Progenitor cell of endocrine pancreas (in vitro differentiated cells): ENCODE measurements at regions not wholly inside any gene's neighbourhood (a gene's known extent, or its start where the extent isn't known, plus 50 kb on each side); places are given as distances from the start of the nearest gene placed in this dataset.

ENCODE experiments used
- DNase-seq: peaks from one replicate; pipeline ENCODE4 v3.0.0; 2021; ENCODE audit warnings: low spot score; ENCODE audit not compliant: unreplicated experiment
- H3K27ac Mint-ChIP-seq: 2 replicates; pipeline ENCODE4 v1.8.0; 2021; ENCODE audit warnings: mild to moderate bottlenecking, moderate library complexity, mixed read lengths
- H3K27me3 Mint-ChIP-seq: 2 replicates; pipeline ENCODE4 v1.8.0; 2021; ENCODE audit warnings: mixed read lengths
- H3K36me3 Mint-ChIP-seq: 2 replicates; pipeline ENCODE4 v1.8.0; 2022; ENCODE audit warnings: mixed read lengths; ENCODE audit not compliant: insufficient read depth
- H3K4me1 Mint-ChIP-seq: 2 replicates; pipeline ENCODE4 v1.8.0; 2021; ENCODE audit warnings: low read depth, mixed read lengths
- H3K4me3 Mint-ChIP-seq: 2 replicates; pipeline ENCODE4 v1.8.0; 2021; ENCODE audit warnings: low read depth, mild to moderate bottlenecking, moderate library complexity, mixed read lengths
- H3K9me3 Mint-ChIP-seq: 2 replicates; pipeline ENCODE4 v1.8.0; 2021; ENCODE audit warnings: low read depth, mixed read lengths
- CTCF ChIP-seq: fragments of 200-600 bp; sonication (generic); IDR thresholded peaks from one replicate; pipeline ENCODE4 v1.5.0; 2021; ENCODE audit warnings: antibody characterized with exemption, mild to moderate bottlenecking; ENCODE audit not compliant: unreplicated experiment

DNA sequence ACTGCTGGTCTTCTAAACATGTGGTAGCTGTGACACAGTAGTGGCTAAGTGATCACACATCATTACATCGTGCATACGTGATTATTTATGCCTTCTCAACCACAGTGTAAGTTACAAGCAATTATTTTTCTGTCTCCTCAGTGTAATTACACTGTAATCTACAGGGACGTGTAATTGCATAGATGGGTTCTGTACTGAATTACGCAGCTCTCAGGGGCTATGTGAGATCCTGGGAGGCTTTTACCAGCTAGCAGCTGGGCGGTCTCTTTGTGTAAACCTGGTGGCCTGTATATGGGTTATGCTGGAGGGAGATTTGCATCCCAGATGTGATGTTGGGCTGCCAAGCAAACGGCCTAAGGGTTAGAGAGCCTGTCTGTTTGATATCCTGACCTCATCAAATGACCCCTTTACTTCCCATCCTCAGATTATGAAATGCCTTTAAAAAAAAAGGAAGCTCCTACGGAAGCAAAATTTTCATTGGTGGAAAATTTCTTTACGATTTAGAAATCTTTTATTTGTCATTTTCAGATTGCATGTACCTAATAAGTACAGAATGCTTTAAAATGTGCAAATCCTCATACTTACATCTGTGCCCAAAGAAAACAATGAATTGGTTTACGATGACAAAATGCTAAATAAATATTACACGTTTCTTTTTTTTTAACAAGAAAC, 402.8 kb upstream of the JAG1 start:
- H3K9me3 Mint-ChIP-seq = peaks cover 10% of the 10 kb centered on the region
- no peaks in the 10 kb centered on the region for H3K27me3 Mint-ChIP-seq
- H3K4me1 Mint-ChIP-seq = peaks cover 14% of the 10 kb centered on the region
- DNase-seq = no peak
- H3K36me3 Mint-ChIP-seq = peaks cover 1% of the 10 kb centered on the region
- TF ChIP-seq CTCF = no peak
- no peak overlapping the region for H3K27ac Mint-ChIP-seq
- no peak overlapping the region for H3K4me3 Mint-ChIP-seq

GRCh38 chr20:11077226-11077625, 403.4 kb upstream of the JAG1 start:
- Mint-ChIP-seq H3K27ac (no peak overlapping the region), H3K27me3 (no peaks in the 10 kb centered on the region), H3K4me3 (no peak overlapping the region), H3K4me1 (peaks cover 14% of the 10 kb centered on the region), H3K9me3 (peaks cover 3% of the 10 kb centered on the region), H3K36me3 (no peaks in the 10 kb centered on the region)
- no peak for DNase-seq
- TF ChIP-seq CTCF = no peak

DNA sequence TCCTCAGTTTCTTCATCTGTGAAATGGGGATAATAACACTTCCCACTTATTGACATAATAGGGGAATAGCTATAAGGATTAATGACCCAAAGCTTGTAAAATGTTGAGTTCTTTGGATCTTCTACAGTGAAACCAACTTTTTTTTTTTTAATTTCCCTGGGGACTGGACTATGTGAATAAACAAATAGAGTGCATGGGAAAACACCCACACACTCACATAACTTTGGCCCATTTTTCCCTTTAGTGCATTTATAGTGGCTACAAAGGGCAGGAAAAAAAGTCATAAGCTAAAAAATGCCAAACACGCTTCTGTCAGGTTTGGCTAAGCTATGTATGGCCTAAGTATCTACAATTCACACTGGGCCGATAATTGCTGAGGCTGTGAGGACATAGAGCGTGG, 406.2 kb upstream of the JAG1 start:
- no peak for DNase-seq
- H3K27me3 Mint-ChIP-seq = no peaks in the 10 kb centered on the region
- no peak overlapping the region for H3K4me3 Mint-ChIP-seq
- H3K4me1 Mint-ChIP-seq = peaks cover 14% of the 10 kb centered on the region
- no peaks in the 10 kb centered on the region for H3K9me3 Mint-ChIP-seq
- H3K27ac Mint-ChIP-seq = no peak overlapping the region
- no peaks in the 10 kb centered on the region for H3K36me3 Mint-ChIP-seq
- no peak for TF ChIP-seq CTCF

- Mint-ChIP-seq H3K27ac (no peak overlapping the region), H3K4me3 (no peak overlapping the region), H3K27me3 (no peaks in the 10 kb centered on the region), H3K9me3 (no peaks in the 10 kb centered on the region), H3K36me3 (no peaks in the 10 kb centered on the region), H3K4me1 (peaks cover 14% of the 10 kb centered on the region)
- DNase-seq = no peak
- no peak for TF ChIP-seq CTCF
Observed at GRCh38 chr20:11080781-11081377, 407.1 kb upstream of the JAG1 start.

DNA sequence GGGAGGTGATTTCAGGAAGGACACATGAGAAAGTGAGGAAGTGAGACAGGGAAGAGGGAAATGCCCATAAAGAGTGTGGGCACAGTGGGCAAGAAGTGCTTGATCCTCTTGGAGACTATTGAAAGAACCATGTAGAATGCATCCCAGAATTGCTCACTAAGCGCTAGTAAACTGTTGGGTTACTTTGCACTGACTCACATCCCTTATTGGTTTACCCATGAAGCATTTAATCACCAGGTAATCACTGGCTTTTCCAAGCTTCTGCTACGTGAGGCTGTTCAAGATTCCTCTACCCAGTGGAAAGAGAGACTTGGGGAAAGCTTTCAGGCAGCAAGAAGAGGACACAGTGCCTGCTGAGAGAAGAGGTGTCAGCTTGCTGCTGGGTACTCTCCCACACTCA, 410.0 kb upstream of the JAG1 start:
- Mint-ChIP-seq H3K4me1 (peaks cover 7% of the 10 kb centered on the region), H3K36me3 (no peaks in the 10 kb centered on the region), H3K27me3 (no peaks in the 10 kb centered on the region), H3K27ac (no peak overlapping the region), H3K9me3 (peaks cover 9% of the 10 kb centered on the region), H3K4me3 (no peak overlapping the region)
- TF ChIP-seq CTCF = no peak
- DNase-seq = no peak
